ENCODE measurements at regions not wholly inside any gene's neighbourhood (a gene's known extent, or its start where the extent isn't known, plus 50 kb on each side); places are given as distances from the start of the nearest gene placed in this dataset.

DNA sequence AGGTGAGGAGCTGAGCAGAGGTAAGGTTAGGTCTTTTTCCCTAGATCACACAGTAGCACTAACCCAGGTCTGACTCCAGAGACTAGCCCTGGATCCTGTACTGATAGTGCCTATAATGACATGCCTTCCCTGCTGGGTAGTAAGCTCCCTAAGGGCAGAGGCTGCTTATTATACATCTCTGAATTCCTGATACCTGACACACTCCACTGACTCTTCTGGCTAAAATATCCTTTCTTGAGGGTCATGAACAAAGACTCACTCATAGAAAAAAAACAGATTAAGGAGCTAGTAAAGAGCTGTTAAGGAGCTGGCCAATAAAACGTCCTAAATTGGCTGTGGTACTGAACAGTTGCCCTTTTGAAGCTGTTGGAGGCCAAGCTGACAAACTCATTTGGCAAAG lies 149.0 kb upstream of the ITGA1 start:
- in situ Hi-C loops (cut with HindIII; ENCODE audit: low pct_unique_long_range_greater_than_20kb, low sequenced_read_pairs) = no loop called here
- no peak for DNase-seq (ENCODE audit: low read depth)

DNA sequence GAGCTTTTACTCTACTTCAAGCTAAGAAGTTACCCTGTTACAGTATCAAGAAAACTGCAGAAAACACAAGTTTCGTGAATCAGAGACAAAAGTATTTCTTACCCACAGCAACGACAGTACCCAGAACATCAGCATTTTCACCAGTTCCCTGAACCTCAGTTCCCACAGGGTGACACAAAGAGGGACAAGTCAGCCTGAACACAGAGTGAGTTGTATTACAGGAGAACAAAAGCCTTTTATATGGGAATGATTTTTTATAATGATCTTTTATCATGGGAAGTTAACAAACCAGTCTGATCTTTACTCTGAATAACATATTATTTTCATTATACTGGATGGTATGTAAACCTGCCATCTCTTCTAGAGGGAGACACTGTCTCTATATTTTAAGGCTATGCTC lies 139.0 kb upstream of the ITGA1 start:
- in situ Hi-C loops (cut with HindIII; ENCODE audit: low pct_unique_long_range_greater_than_20kb, low sequenced_read_pairs) = no loop called here
- no peak for DNase-seq (ENCODE audit: low read depth)

DNA sequence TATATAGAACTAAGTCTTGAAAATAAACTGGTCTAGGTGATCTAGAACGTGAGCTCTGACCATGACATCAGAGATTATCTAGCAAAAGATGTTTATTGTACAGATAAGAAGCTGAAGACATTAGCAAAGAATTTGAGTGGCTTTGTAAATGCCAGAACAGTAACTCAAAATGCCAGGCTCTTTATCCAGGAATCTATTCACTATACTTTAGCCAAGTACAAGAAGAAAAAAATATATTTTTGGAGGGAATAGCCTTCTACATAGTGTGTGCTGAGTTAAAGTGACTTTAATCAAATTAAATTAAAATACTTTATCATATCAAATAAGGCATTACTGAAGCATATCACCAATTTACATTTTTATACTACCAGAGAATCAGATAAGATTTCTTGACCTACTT lies 132.6 kb upstream of the ITGA1 start:
- DNase-seq (ENCODE audit: low read depth) = no peak
- in situ Hi-C loops (cut with HindIII; ENCODE audit: low pct_unique_long_range_greater_than_20kb, low sequenced_read_pairs) = no loop called here

DNA sequence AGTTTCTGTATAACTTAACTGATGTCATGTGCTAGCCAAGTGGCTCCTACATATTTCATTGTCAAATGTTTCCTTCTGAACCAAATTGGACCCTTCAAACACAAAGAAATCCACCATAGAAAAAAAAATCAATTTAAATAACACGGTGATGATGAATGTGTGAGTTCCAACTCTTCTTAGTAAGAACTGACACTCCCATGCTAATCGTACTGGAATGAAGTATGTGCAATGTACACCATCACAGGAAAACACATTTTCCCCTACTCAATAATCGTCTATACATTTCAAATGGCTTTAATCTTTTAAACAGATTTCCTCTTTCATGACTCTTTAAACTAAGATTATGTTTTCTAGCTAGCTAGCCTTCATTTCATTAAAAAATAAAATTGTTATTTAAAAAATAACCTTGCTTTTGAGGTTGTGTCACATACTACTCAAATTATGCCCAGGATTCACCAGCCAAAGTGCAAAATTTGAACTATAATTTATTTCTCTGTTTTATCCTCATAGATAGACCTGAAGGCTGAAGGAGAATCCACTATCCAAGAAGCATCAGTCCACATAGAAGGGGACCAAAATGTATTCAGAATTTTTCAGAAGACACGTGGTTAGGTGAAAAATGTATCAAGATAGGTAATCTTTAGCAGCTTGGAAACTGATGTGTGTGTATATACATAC lies 131.0 kb upstream of the ITGA1 start:
- in situ Hi-C loops (cut with HindIII; ENCODE audit: low pct_unique_long_range_greater_than_20kb, low sequenced_read_pairs) = no loop called here

DNA sequence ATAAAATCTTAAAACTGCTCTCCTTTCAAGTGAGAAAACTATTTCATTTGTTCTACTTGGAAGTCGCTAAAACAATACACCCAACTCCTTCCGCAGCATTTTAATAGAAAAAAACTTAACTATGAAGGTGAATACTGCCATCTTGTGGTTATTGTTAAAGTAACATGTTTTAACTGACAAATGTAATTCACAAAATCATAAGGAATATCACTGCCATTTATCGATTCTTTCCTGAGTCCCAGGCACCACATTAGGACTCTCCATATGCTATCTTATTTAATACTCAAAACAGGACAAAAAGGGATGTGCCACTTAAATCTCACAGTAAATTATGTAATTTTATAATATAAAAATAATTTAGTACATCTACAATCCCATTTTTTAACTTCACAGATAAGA lies 130.5 kb upstream of the ITGA1 start:
- in situ Hi-C loops (cut with HindIII; ENCODE audit: low pct_unique_long_range_greater_than_20kb, low sequenced_read_pairs) = no loop called here
- DNase-seq (ENCODE audit: low read depth) = peak; percentile 19

More for the DNA sequence above, 131.0 kb upstream of the ITGA1 start:
- no peak for DNase-seq (ENCODE audit: low read depth)

DNA sequence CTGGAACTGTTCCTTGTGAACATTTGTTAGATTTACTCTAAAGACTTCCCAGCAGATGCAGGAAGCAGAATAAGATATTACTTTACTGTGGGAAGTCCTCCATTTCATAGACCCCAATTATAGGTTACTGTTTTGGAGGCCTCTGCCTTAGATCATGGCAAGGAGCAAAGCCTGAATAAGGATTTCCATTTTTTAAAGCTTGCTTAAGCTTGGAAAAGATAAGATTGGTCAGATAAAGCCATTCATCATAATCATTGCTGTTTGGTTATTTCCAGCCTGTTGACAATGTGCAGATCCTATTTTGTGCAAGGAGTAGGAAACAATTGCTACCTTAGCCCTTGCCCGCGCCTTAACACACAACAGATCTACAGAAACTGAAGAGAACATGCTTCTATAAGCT lies 129.5 kb upstream of the ITGA1 start:
- no peak for DNase-seq (ENCODE audit: low read depth)
- in situ Hi-C loops (cut with HindIII; ENCODE audit: low pct_unique_long_range_greater_than_20kb, low sequenced_read_pairs) = no loop called here

DNA sequence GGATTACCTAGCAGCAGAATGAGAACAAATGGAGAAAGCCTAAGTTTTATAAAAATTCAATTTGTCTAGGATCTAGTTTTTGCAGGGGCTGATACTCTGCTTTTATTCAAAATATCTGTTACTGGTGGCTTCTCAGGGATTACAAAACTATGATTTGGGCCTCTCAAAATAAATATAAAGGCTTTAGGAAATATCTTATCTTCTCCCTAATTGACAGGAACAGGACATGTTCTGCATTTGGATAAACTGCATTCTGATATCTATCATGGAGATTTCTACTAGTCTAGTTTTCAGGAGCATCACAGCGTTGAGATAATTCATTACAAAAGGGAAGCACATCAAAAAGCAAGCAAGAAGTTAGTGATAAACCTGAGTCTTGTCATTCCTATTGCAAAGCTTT lies 127.1 kb upstream of the ITGA1 start:
- in situ Hi-C loops (cut with HindIII; ENCODE audit: low pct_unique_long_range_greater_than_20kb, low sequenced_read_pairs) = no loop called here

DNA sequence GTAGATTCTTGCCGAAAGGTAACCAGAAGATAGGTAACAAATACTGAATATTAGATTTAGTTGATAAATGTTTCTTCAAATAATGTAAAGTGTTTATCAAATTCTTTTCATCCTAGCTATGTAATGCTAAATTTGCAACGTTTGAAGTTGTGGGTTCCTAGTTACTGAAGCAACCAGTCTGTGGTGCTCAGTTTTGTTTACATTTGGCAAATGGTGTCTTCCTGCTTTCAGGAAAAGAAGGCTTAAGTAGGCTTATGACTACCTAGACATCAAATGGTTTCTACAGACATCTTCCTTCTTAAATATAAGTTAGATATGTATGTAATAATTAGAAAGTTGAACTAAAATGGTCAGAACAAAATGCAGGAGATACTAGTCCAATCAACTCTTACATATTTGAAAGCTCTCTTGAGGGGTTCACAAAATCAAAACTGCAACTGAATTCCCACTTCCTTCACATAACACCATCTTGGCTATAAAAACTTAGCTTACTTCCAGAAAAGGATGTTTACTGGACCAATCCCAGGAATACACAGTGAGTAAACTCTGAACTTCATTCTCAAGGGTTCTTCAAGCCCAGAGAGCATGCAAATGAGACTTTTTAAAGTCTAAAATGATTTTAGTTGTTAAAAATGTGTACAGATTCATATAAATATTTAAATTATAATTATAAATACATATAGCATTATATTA lies 125.7 kb upstream of the ITGA1 start:
- no peak for DNase-seq (ENCODE audit: low read depth)
- in situ Hi-C loops (cut with HindIII; ENCODE audit: low pct_unique_long_range_greater_than_20kb, low sequenced_read_pairs) = no loop called here

More for the DNA sequence above, 127.1 kb upstream of the ITGA1 start:
- DNase-seq (ENCODE audit: low read depth) = no peak

DNA sequence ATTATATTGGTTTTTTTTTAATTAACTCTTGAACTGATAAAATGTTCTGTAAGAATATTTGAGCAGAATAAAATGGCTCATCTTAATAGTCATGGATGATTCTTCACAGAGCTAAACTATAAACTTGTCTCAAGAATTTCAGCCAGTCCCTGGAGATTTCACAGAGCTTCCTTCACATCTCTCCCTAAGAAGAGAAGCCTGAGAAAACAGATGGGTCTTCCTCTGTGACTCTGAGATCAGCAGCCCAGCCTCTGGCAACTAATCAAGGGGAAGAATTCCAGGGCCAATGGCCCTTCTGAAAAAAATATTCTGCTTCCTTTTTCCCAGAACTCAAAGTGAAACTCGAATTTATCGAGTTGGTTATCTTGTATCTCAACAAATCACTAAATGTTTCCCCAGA lies 122.2 kb upstream of the ITGA1 start:
- in situ Hi-C loops (cut with HindIII; ENCODE audit: low pct_unique_long_range_greater_than_20kb, low sequenced_read_pairs) = no loop called here
- DNase-seq (ENCODE audit: low read depth) = no peak

DNA sequence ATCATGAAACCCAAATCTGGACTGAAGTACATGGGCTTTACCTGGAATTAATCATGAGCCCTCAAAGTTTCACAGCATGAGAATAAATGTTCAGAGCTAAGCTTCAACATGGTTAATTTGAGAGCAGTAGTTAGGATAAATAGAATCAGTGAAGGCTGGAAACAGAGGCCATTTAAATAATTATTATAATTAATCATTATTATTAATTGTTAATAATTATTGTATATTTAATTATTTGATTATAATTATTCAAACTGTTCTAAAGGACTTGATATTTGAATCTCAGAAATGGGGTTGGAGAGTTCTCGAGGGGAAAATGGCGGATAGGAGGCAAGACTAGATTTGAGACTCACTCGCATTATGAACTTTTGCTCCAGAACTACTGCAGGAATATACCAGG lies 119.6 kb upstream of the ITGA1 start:
- in situ Hi-C loops (cut with HindIII; ENCODE audit: low pct_unique_long_range_greater_than_20kb, low sequenced_read_pairs) = no loop called here
- no peak for DNase-seq (ENCODE audit: low read depth)

DNA sequence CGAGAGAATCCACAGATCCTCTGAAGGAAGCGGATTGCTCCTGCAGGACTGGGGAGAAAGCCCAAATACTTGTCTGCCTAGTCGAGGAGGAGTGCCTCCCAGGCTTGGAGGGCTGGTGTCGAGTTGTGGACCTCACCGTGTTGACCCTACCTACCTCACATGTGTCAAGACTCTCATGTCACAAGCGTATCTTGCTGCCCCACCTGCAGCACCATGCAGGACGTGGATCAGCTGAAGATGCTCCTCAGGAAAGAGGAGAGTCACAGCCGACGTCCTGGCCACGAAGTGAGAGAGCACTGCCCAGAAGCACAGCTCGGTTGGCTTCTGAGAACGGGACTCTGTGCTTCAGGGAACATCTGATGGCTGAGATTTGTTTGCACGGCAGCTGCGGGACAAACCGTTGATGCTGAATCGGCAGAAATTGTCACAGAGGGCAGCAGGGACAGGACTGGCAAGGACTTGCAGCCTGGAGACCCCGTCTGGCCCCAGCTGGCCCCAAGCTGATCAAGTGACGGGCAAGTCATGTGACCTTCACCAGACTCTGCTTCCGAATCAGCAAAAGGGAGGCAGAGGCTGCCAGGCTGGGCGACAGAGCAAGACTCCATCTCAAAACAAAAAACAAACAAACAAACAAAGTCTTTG lies 119.1 kb upstream of the ITGA1 start:
- in situ Hi-C loops (cut with HindIII; ENCODE audit: low pct_unique_long_range_greater_than_20kb, low sequenced_read_pairs) = no loop called here
- no peak for DNase-seq (ENCODE audit: low read depth)

DNA sequence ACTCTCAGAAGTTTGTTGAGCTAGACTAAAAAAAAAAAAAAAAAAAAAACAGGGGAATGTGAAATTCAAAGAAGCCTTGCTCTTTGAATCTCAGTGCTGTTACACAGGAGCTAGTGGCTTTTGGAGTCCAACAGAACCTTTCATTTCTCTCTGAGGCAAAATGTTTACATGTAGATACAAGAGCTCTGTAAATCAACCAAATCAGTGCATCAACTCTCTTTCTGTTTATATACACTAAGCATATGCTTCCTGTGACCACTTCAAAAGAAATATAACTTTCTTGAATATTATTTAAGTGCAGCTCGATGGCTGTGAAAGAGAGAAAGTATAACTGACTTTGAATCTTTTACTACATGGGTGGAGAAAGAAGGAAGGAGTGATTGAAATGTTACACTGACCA lies 115.3 kb upstream of the ITGA1 start:
- in situ Hi-C loops (cut with HindIII; ENCODE audit: low pct_unique_long_range_greater_than_20kb, low sequenced_read_pairs) = no loop called here
- DNase-seq (ENCODE audit: low read depth) = no peak

DNA sequence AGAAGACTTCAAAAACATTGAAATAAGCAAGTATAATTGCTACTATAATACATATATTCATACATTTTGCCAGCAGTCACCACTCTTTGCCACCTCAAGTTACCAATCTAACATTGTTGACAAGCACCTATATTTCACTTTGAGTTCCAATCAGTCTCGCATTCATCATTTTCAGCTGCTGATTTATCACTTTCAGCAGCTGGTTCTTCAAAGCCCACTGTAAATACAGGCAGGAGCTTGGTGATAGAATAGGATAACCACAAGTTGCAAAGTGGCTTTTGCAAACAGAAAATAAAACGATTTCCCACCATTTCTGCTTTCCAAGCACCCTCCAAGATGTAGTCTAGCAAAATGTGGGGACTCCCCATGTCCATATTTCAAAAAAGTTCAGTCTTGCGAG lies 114.2 kb upstream of the ITGA1 start:
- no peak for DNase-seq (ENCODE audit: low read depth)
- in situ Hi-C loops (cut with HindIII; ENCODE audit: low pct_unique_long_range_greater_than_20kb, low sequenced_read_pairs) = no loop called here

DNA sequence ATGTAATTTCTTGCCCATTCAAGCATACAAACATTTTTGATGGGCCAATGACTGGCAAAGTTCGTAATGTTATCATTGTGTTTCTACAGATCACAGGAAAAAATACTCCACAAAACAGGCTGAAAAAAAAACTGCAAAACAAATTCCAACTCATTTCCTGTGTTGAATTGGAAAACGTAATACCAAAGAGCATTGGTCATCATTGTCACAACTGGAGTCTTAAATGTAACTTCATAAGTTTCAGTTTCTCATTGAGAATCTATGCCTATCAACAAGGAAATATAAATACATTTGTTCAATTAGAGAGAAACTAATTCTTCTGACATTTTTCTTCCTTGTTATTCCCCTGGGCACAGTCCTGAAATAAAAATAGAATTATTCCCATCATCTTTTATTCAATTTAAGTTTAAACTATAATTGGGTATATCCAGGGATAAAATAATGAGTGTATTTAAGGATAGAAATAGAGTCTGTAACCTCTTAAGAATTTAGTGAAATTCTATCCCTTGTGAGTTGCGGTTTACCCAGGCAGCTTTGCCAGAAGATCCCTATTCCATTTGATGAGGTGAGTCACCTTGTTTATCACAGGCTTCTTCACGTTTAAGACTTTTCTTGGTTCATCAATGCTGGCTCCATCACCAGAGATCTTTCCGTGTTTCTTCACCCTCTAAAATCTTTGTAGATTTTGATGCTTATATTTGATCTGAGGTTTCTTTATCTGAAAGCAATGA lies 112.7 kb upstream of the ITGA1 start:
- no peak for DNase-seq (ENCODE audit: low read depth)
- in situ Hi-C loops (cut with HindIII; ENCODE audit: low pct_unique_long_range_greater_than_20kb, low sequenced_read_pairs) = no loop called here

DNA sequence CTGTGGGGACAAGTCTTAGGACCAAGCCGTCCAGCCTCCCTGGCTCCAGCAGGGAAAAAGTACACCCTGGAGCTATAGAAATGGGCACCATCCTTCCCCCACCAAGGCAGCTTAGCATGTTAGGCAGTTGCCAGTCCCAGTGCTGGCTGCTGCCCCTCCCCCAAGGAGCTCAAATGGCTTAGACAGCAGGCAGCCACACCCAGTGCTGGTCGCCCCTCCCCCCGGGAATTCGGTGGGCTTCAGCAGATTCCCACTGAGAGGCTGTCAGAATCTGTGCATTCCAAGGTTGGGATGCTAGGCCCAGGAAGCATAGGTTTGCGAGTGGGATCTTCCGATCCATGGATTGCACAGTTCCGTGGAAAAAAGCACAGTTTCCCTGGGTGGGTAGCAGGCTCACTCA lies 105.2 kb upstream of the ITGA1 start:
- in situ Hi-C loops (cut with HindIII; ENCODE audit: low pct_unique_long_range_greater_than_20kb, low sequenced_read_pairs) = no loop called here
- DNase-seq (ENCODE audit: low read depth) = no peak

DNA sequence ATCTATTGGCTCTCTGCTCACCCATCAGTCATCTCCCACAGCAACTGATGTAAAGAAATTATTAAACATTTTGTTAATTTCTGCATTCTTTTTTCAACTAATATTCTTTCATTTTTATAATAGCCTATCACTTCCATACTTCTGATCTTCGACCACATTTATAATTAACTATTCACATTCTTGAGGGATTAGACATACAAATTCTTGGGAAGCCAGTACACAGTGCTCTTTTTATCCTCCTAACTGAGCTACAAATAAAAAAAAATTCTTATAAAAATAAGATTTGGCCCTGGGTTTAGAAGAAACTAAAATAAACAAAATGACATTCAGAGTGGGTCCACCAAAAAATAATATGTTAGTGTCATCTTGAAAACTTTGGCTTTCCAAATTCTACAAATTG lies 103.7 kb upstream of the ITGA1 start:
- DNase-seq (ENCODE audit: low read depth) = no peak
- in situ Hi-C loops (cut with HindIII; ENCODE audit: low pct_unique_long_range_greater_than_20kb, low sequenced_read_pairs) = no loop called here

DNA sequence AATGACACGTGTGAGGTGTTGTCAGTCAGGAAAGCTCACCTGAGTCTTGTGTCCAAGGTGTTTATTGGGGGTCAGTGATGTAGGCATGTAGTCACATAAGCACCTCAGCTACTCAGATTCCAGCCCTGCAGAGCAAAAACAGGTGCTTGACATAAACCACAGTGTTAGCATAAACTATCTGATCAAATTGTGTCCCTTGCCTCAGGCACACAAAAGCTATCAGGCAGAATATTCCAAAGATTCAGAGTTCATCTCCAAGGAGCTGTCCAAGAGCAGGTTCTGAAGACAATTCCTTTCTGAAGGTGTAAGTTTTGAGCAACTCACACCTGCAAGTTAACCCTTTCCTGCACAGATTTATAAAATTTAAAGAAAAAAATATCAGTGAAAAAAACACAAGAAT lies 102.2 kb upstream of the ITGA1 start:
- in situ Hi-C loops (cut with HindIII; ENCODE audit: low pct_unique_long_range_greater_than_20kb, low sequenced_read_pairs) = no loop called here
- DNase-seq (ENCODE audit: low read depth) = no peak

DNA sequence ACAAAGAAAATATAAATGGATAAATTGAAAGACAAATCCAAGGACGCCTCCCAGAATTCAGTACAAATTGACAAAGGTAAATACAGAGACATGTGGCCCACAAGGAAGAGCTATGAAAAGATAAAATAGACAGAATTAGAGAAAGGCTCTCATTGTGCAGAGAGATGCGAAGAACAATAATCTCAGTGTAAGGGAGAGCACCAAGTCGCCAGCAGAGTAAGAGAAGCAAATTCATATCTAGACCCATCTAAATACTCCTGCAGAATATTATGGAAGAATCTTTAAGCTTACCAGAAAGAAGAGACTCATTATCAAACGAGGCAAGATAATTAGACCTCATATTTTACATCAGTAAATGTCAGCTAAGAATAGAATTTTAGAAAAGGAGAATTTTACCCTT lies 101.7 kb upstream of the ITGA1 start:
- no peak for DNase-seq (ENCODE audit: low read depth)
- in situ Hi-C loops (cut with HindIII; ENCODE audit: low pct_unique_long_range_greater_than_20kb, low sequenced_read_pairs) = no loop called here

DNA sequence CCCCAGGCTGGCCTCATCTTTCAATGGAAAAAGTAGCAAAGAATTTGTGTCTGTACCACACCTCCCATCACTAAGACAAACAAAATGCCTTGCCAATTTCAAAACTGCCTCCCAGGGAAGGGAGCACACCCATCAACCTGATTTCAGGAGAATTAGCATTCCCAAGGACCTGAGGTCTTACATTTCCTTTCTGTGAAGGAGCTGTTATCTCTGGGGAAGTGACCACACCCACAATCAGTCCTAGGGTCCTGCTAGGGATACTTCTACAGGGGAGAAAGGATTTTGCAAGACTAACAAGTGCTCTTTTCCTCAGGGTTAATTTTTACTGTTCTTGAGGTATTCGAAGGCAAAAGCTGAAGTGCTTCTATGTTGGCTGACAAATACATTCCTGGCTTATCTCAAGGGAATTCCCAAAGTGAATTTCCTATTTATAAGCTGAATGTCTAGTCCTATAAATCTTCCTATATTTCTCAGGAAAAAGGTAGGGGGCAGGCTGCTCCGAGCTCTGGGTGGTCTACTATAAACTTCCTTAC lies 97.4 kb upstream of the ITGA1 start:
- DNase-seq (ENCODE audit: low read depth) = no peak
- in situ Hi-C loops (cut with HindIII; ENCODE audit: low pct_unique_long_range_greater_than_20kb, low sequenced_read_pairs) = no loop called here
